ENCODE measurements at regions not wholly inside any gene's neighbourhood (a gene's known extent, or its start where the extent isn't known, plus 50 kb on each side); places are given as distances from the start of the nearest gene placed in this dataset.

- Mint-ChIP-seq H3K4me1 (ENCODE audit: low read depth) (no peaks in the 10 kb centered on the region), H3K4me3 (no peak overlapping the region), H3K9me3 (no peaks in the 10 kb centered on the region), H3K27me3 (peaks cover 10% of the 10 kb centered on the region), H3K27ac (no peak overlapping the region), H3K36me3 (ENCODE audit: low read depth) (no peaks in the 10 kb centered on the region)
- intact Hi-C loops (cut with micrococcal nuclease): no loop called here
Observed at GRCh38 chr12:94730847-94731246, 80.5 kb upstream of the TMCC3 start.

GRCh38 chr12:94726236-94726835, 76.0 kb upstream of the TMCC3 start:
- Mint-ChIP-seq H3K4me1 (ENCODE audit: low read depth) (peaks cover 10% of the 10 kb centered on the region), H3K27ac (no peak overlapping the region), H3K36me3 (ENCODE audit: low read depth) (no peaks in the 10 kb centered on the region), H3K9me3 (no peaks in the 10 kb centered on the region), H3K4me3 (no peak overlapping the region), H3K27me3 (peaks cover 17% of the 10 kb centered on the region)
- intact Hi-C loops (cut with micrococcal nuclease): no loop called here

GRCh38 chr12:94725375-94726168, 75.2 kb upstream of the TMCC3 start:
- intact Hi-C loops (cut with micrococcal nuclease): loop anchor here (1.0 kb wide), 1 partner anchor 122 kb away; no protein-coding TSS in a partner anchor
- Mint-ChIP-seq H3K27ac (no peak overlapping the region), H3K9me3 (no peaks in the 10 kb centered on the region), H3K4me3 (no peak overlapping the region), H3K36me3 (ENCODE audit: low read depth) (no peaks in the 10 kb centered on the region), H3K27me3 (peaks cover 17% of the 10 kb centered on the region), H3K4me1 (ENCODE audit: low read depth) (peaks cover 14% of the 10 kb centered on the region)

- Mint-ChIP-seq H3K4me3 (no peak overlapping the region), H3K4me1 (ENCODE audit: low read depth) (peaks cover 14% of the 10 kb centered on the region), H3K9me3 (no peaks in the 10 kb centered on the region), H3K27ac (no peak overlapping the region), H3K27me3 (peaks cover 18% of the 10 kb centered on the region), H3K36me3 (ENCODE audit: low read depth) (no peaks in the 10 kb centered on the region)
- intact Hi-C loops (cut with micrococcal nuclease): no loop called here
Observed at GRCh38 chr12:94722664-94723063, 72.3 kb upstream of the TMCC3 start.

- H3K4me3 Mint-ChIP-seq: no peak overlapping the region
- H3K4me1 Mint-ChIP-seq (ENCODE audit: low read depth): peaks cover 14% of the 10 kb centered on the region
- H3K27me3 Mint-ChIP-seq: peaks cover 21% of the 10 kb centered on the region
- intact Hi-C loops (cut with micrococcal nuclease): no loop called here
- no peaks in the 10 kb centered on the region for H3K9me3 Mint-ChIP-seq
- H3K27ac Mint-ChIP-seq: no peak overlapping the region
- H3K36me3 Mint-ChIP-seq (ENCODE audit: low read depth): no peaks in the 10 kb centered on the region
Observed at GRCh38 chr12:94721173-94721572, 70.8 kb upstream of the TMCC3 start.

- peaks cover 21% of the 10 kb centered on the region for H3K27me3 Mint-ChIP-seq
- no peak overlapping the region for H3K4me3 Mint-ChIP-seq
- intact Hi-C loops (cut with micrococcal nuclease): no loop called here
- no peak overlapping the region for H3K27ac Mint-ChIP-seq
- peaks cover 10% of the 10 kb centered on the region for H3K4me1 Mint-ChIP-seq (ENCODE audit: low read depth)
- no peaks in the 10 kb centered on the region for H3K9me3 Mint-ChIP-seq
- H3K36me3 Mint-ChIP-seq (ENCODE audit: low read depth): no peaks in the 10 kb centered on the region
Observed at GRCh38 chr12:94718114-94718513, 67.8 kb upstream of the TMCC3 start.

GRCh38 chr12:94717656-94718055, 67.3 kb upstream of the TMCC3 start:
- Mint-ChIP-seq H3K4me3 (no peak overlapping the region), H3K27me3 (peaks cover 18% of the 10 kb centered on the region), H3K27ac (no peak overlapping the region), H3K4me1 (ENCODE audit: low read depth) (peaks cover 10% of the 10 kb centered on the region), H3K9me3 (no peaks in the 10 kb centered on the region), H3K36me3 (ENCODE audit: low read depth) (no peaks in the 10 kb centered on the region)
- intact Hi-C loops (cut with micrococcal nuclease): no loop called here

- Mint-ChIP-seq H3K27ac (no peak overlapping the region), H3K4me3 (no peak overlapping the region), H3K4me1 (ENCODE audit: low read depth) (peaks cover 10% of the 10 kb centered on the region), H3K27me3 (peaks cover 14% of the 10 kb centered on the region), H3K9me3 (no peaks in the 10 kb centered on the region), H3K36me3 (ENCODE audit: low read depth) (no peaks in the 10 kb centered on the region)
- intact Hi-C loops (cut with micrococcal nuclease): no loop called here
Observed at GRCh38 chr12:94717108-94717507, 66.8 kb upstream of the TMCC3 start.

- no peaks in the 10 kb centered on the region for H3K9me3 Mint-ChIP-seq
- H3K27ac Mint-ChIP-seq: no peak overlapping the region
- H3K4me1 Mint-ChIP-seq (ENCODE audit: low read depth): peaks cover 3% of the 10 kb centered on the region
- peaks cover 7% of the 10 kb centered on the region for H3K27me3 Mint-ChIP-seq
- intact Hi-C loops (cut with micrococcal nuclease): no loop called here
- H3K4me3 Mint-ChIP-seq: no peak overlapping the region
- H3K36me3 Mint-ChIP-seq (ENCODE audit: low read depth): no peaks in the 10 kb centered on the region
Observed at GRCh38 chr12:94716339-94716738, 66.0 kb upstream of the TMCC3 start.

GRCh38 chr12:94714378-94715114, 64.2 kb upstream of the TMCC3 start:
- intact Hi-C loops (cut with micrococcal nuclease): no loop called here
- Mint-ChIP-seq H3K36me3 (ENCODE audit: low read depth) (no peaks in the 10 kb centered on the region), H3K4me1 (ENCODE audit: low read depth) (no peaks in the 10 kb centered on the region), H3K27me3 (peaks cover 9% of the 10 kb centered on the region), H3K4me3 (no peak overlapping the region), H3K27ac (no peak overlapping the region), H3K9me3 (no peaks in the 10 kb centered on the region)

GRCh38 chr12:94712815-94713515, 62.6 kb upstream of the TMCC3 start:
- no peaks in the 10 kb centered on the region for H3K36me3 Mint-ChIP-seq (ENCODE audit: low read depth)
- H3K27ac Mint-ChIP-seq: no peak overlapping the region
- H3K4me3 Mint-ChIP-seq: no peak overlapping the region
- no peaks in the 10 kb centered on the region for H3K9me3 Mint-ChIP-seq
- intact Hi-C loops (cut with micrococcal nuclease): no loop called here
- peaks cover 7% of the 10 kb centered on the region for H3K27me3 Mint-ChIP-seq
- no peaks in the 10 kb centered on the region for H3K4me1 Mint-ChIP-seq (ENCODE audit: low read depth)

GRCh38 chr12:94710933-94711332, 60.6 kb upstream of the TMCC3 start:
- peaks cover 5% of the 10 kb centered on the region for H3K27me3 Mint-ChIP-seq
- intact Hi-C loops (cut with micrococcal nuclease): no loop called here
- H3K4me1 Mint-ChIP-seq (ENCODE audit: low read depth): no peaks in the 10 kb centered on the region
- no peak overlapping the region for H3K4me3 Mint-ChIP-seq
- H3K27ac Mint-ChIP-seq: no peak overlapping the region
- H3K36me3 Mint-ChIP-seq (ENCODE audit: low read depth): no peaks in the 10 kb centered on the region
- H3K9me3 Mint-ChIP-seq: no peaks in the 10 kb centered on the region

GRCh38 chr12:94707892-94708291, 57.5 kb upstream of the TMCC3 start:
- H3K27me3 Mint-ChIP-seq: peaks cover 14% of the 10 kb centered on the region
- H3K4me3 Mint-ChIP-seq: no peak overlapping the region
- no peaks in the 10 kb centered on the region for H3K4me1 Mint-ChIP-seq (ENCODE audit: low read depth)
- intact Hi-C loops (cut with micrococcal nuclease): loop anchor here (10.0 kb wide), 1 partner anchor 53 kb away; the partner anchor contains the start of gene TMCC3
- no peaks in the 10 kb centered on the region for H3K36me3 Mint-ChIP-seq (ENCODE audit: low read depth)
- H3K9me3 Mint-ChIP-seq: no peaks in the 10 kb centered on the region
- H3K27ac Mint-ChIP-seq: no peak overlapping the region

- Mint-ChIP-seq H3K4me3 (no peak overlapping the region), H3K9me3 (no peaks in the 10 kb centered on the region), H3K4me1 (ENCODE audit: low read depth) (peaks cover 5% of the 10 kb centered on the region), H3K36me3 (ENCODE audit: low read depth) (no peaks in the 10 kb centered on the region), H3K27ac (no peak overlapping the region), H3K27me3 (peaks cover 14% of the 10 kb centered on the region)
- intact Hi-C loops (cut with micrococcal nuclease): loop anchor here (10.0 kb wide), 1 partner anchor 52 kb away; the partner anchor contains the start of gene TMCC3
Observed at GRCh38 chr12:94707036-94707435, 56.7 kb upstream of the TMCC3 start.
